Activated T-cell treated with anti-CD3 and anti-CD28 coated beads, Interleukin-2, amount 50 U/mL, for 4 hours (primary cell): ENCODE measurements at regions not wholly inside any gene's neighbourhood (a gene's known extent, or its start where the extent isn't known, plus 50 kb on each side); places are given as distances from the start of the nearest gene placed in this dataset.

Experiments
- ATAC-seq, 2 donors: fragments of 200-7000 bp; cut with Tn5 transposase; one replicate each; pipeline ENCODE4 v1.10.0; 2021
- DNase-seq: peaks from one replicate; pipeline ENCODE4 v3.0.0-alpha.2; 2020
- H3K27me3 Mint-ChIP-seq: one replicate; pipeline ENCODE4 v1.8.0; 2021; ENCODE audit warnings: low read depth, mixed read lengths
- H3K36me3 Mint-ChIP-seq: one replicate; pipeline ENCODE4 v1.8.0; 2022; ENCODE audit warnings: mixed read lengths; ENCODE audit not compliant: insufficient read depth
- H3K4me1 Mint-ChIP-seq: one replicate; pipeline ENCODE4 v1.8.0; 2021; ENCODE audit warnings: low read depth, mixed read lengths
- H3K4me3 Mint-ChIP-seq: one replicate; pipeline ENCODE4 v1.8.0; 2021; ENCODE audit warnings: mild to moderate bottlenecking, moderate library complexity, mixed read lengths
- H3K9me3 Mint-ChIP-seq: one replicate; pipeline ENCODE4 v1.8.0; 2021; ENCODE audit warnings: mixed read lengths

DNA sequence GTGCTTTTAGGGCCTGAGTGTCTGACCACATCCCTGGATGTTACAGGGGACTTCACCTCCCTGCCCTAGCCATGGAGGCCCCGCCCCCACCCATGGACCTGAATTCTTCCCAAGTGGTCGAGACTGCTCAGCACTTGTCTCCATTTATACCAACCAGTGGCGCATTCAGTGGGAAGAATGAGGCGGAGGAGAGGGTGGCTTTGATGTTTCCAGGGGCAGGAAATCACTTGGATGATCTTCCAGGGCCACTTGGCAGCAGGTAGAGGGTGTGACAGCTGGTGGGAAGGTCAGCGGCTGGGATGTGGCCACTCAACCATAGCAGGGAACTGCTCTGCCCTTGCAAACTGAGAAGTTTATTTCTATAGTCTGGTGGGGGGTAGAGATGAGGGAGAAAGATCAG lies 155.1 kb upstream of the BLID start:
- no peaks in the 10 kb centered on the region for H3K36me3 Mint-ChIP-seq
- H3K27me3 Mint-ChIP-seq, result peaks cover 1% of the 10 kb centered on the region
- H3K4me1 Mint-ChIP-seq, result no peaks in the 10 kb centered on the region
- ATAC-seq (no peak), DNase-seq (no peak)
- H3K9me3 Mint-ChIP-seq, result no peaks in the 10 kb centered on the region
- no peak overlapping the region for H3K4me3 Mint-ChIP-seq

DNA sequence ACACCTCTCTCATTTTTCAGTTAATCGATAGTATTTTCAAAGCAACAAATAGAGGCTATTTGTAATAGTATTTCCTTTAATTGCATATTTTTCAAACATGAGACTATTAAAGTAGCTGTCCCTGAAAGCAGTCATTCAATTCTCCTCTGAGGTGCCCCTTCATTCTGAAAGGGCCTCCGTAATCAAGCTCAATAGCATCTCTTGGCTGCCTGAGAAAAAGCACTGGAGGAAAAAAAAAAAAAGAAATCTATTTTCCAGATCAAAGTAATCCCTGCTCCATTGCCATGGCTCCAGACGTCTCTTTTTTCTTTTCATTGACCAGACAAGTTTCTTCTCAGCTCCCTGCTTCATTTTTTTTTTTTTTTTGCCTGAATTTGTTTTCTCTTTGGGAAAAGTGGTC lies 154.5 kb upstream of the BLID start:
- Mint-ChIP-seq H3K9me3 (no peaks in the 10 kb centered on the region), H3K4me1 (no peaks in the 10 kb centered on the region), H3K4me3 (no peak overlapping the region), H3K27me3 (peaks cover 1% of the 10 kb centered on the region), H3K36me3 (no peaks in the 10 kb centered on the region)
- ATAC-seq (no peak), DNase-seq (no peak)

DNA sequence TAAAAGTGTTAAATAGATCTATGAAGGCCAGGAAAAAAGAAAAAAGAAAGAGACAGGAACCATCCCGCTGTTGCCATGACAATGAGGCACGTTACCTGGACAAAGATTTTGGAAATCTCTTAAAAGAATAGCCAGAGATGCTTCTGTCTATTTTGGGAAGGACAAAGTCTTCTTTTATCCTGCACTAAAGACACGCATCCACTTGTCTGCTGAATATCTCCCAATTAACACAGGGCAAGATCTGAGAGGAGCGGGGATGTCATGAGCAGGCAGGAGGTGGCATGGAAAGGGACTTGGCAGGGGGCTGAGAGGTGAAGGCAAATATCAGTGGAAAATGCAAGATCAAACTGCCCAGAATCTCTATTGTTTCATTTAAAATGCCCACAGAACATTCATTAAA lies 153.8 kb upstream of the BLID start:
- Mint-ChIP-seq H3K4me1 (no peaks in the 10 kb centered on the region), H3K36me3 (no peaks in the 10 kb centered on the region), H3K27me3 (peaks cover 1% of the 10 kb centered on the region), H3K4me3 (no peak overlapping the region), H3K9me3 (no peaks in the 10 kb centered on the region)
- ATAC-seq (no peak), DNase-seq (no peak)

DNA sequence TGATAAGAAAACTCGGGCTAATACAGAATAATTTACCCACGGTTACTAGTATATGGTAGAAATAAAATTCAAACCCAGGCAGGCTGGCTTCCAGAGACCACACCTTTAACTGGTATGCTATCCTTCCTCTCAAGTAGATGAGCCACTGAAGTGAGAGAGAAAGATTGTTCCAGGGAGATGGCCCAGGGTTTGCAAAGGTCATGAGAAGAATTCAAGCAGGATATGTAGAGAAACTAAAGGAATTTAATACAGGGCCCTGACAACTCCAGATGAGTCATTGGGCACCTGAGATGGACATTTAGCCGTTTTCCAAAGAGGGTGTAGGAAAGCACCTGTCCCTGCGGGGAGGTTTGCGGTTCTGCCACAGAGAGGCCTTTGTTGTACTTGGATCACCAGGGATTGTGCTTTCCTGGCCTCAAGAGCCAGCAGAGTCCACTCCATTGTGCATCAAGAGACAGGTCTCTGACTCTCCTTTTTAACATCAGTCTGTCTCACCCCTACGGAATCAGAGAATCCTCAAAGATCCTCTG lies 152.7 kb upstream of the BLID start:
- Mint-ChIP-seq H3K9me3 (no peaks in the 10 kb centered on the region), H3K36me3 (no peaks in the 10 kb centered on the region), H3K4me1 (no peaks in the 10 kb centered on the region), H3K4me3 (no peak overlapping the region), H3K27me3 (peaks cover 1% of the 10 kb centered on the region)
- no peak for DNase-seq
- no peak for ATAC-seq

DNA sequence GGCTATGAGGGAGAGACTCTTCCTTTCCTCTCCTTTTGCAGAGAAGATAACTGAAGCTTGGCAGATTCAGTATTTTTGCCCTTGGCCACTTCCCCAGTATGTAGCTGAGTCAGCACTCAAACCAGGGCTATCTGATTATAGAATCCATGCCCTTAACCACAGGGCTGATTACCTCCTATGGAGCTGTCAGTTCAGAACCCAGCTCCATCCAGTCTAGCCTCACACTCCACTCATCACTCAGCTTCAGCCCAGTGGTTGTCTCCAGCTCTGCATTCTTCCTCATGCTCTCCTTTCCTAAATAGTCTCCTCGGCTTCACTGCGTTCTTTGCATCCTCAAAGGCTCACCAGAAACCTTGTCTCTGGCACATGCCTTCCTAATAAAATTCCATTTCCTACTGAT lies 151.6 kb upstream of the BLID start:
- peaks cover 1% of the 10 kb centered on the region for H3K27me3 Mint-ChIP-seq
- H3K36me3 Mint-ChIP-seq, result no peaks in the 10 kb centered on the region
- no peaks in the 10 kb centered on the region for H3K9me3 Mint-ChIP-seq
- ATAC-seq (no peak), DNase-seq (no peak)
- H3K4me3 Mint-ChIP-seq, result no peak overlapping the region
- H3K4me1 Mint-ChIP-seq, result no peaks in the 10 kb centered on the region

DNA sequence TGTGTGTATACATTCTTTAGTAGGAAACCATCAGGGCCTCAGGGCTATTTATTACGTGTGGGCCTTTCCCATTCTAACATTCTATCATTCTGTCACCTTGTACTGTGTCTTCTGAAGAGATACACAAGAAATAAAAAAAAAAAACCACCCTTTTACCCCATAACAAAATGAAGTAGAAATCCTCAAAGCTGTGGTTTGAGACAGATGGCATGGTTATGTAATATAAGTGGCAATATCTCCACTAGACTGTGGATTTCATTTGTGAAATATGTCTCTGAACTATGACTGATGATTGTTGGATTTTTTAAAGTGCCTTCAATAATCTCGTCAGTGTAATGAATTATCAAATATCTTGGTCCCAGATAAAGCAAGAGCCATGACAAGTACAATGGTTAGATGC lies 150.0 kb upstream of the BLID start:
- no peak for ATAC-seq

DNA sequence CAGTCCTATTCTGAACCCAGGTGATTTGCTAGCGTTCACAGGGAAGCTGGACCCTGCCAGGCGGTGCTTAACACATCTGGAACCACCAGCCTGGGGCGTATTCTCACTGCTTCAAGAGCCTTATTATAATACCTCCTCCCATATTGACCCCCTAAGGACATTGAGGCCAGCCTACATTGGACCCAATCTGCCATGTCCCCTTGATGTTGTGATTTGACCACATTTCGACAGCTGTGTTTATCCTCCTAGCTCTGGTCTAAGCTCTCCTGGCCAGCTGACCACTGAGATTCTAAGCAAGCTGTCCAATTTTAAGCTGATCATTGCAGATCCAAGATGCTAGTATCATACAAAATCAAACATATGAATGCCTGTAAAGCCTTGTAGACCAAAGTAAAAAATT lies 148.1 kb upstream of the BLID start:
- H3K4me3 Mint-ChIP-seq, result no peak overlapping the region
- peaks cover 3% of the 10 kb centered on the region for H3K27me3 Mint-ChIP-seq
- H3K4me1 Mint-ChIP-seq, result no peaks in the 10 kb centered on the region
- ATAC-seq, result no peak
- DNase-seq, result no peak
- no peaks in the 10 kb centered on the region for H3K9me3 Mint-ChIP-seq
- no peaks in the 10 kb centered on the region for H3K36me3 Mint-ChIP-seq

More for the DNA sequence above, 150.0 kb upstream of the BLID start:
- no peak for DNase-seq
- Mint-ChIP-seq H3K4me3 (no peak overlapping the region), H3K27me3 (peaks cover 1% of the 10 kb centered on the region), H3K4me1 (no peaks in the 10 kb centered on the region), H3K36me3 (no peaks in the 10 kb centered on the region), H3K9me3 (no peaks in the 10 kb centered on the region)

DNA sequence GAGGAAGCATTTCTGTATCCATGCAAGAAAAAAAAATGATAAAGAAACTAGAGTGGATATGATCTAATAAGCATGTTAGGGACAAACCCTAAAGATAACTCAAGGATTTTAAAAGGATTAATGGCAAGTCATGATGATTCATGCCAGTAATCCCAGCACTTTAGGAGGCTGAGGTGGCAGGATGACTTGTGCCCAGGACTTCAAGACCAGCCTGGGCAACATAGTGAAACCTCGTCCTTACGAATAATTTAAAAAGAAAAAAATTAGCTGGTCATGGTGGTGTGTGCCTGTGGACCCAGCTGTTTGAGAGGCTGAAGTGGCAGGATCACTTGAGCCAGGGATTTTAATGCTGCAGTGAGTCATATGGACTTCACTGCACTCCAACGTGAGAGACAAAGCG lies 145.5 kb upstream of the BLID start:
- no peak overlapping the region for H3K4me3 Mint-ChIP-seq
- peaks cover 2% of the 10 kb centered on the region for H3K27me3 Mint-ChIP-seq
- no peaks in the 10 kb centered on the region for H3K9me3 Mint-ChIP-seq
- DNase-seq (no peak), ATAC-seq (no peak)
- no peaks in the 10 kb centered on the region for H3K36me3 Mint-ChIP-seq
- H3K4me1 Mint-ChIP-seq, result no peaks in the 10 kb centered on the region

DNA sequence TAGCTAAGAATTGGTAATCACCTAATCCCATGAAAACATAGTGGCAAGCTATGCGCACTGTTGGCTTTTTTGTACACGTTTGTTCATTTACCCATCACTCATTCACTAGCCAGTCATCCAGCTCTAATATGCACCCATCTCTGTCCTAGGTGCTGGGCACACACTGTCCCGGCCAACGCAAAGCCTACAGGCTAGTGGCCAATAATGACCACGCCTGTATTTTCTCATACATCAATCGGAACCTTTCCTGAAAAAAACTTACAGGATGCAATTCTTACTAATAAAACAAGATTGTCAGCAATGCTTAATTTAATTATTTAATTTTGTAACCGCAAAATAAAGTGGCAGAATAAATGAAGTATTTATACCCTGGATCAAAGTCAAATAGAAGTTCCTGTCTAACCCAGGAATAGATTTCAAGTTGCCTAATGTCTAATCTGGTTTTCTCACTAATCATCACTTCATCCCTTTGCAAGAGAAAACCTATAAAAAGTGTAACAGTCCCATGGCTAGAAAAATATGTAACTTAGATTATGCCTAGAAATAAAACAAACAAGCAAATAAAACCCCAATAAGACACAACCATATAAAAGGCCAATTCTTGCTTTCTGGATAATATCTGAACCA lies 143.3 kb upstream of the BLID start:
- no peak for ATAC-seq
- Mint-ChIP-seq H3K4me1 (no peaks in the 10 kb centered on the region), H3K4me3 (no peak overlapping the region), H3K9me3 (no peaks in the 10 kb centered on the region), H3K36me3 (no peaks in the 10 kb centered on the region), H3K27me3 (peaks cover 2% of the 10 kb centered on the region)
- DNase-seq, result no peak

DNA sequence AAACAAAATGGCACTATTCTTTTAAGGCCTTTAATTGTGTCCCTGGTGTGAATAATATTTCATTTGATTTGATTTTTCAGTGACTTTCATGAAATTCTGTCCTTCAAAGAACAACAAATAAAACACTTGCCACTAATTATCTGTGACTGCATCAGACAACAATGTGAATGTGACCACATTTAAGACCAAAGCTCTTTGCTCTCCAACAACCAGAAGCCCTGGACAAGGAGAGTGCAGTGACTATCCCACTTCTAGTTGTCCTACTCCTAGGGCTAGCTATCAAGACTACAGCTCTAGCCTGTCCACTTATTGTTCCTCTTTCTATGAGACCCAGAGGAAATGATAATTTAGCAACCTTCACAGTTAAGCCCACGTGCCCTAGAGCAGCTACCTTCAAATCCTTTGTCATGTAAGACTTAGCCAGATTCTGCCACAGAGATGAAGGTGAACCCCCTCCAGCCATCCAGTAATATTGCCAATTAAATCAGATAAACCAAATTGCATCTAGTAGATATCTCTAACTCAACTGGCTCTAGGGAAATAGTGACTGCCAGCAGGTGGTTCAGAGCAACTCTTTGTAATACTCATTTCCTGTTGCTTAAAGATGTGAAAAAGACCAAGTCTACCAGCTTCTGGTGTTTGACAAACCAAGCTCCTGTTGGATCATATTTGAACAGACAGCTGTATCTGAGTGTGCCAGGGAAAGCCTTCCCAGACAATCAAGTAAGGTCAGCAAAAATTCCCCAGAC lies 142.6 kb upstream of the BLID start:
- no peaks in the 10 kb centered on the region for H3K4me1 Mint-ChIP-seq
- ATAC-seq (no peak), DNase-seq (no peak)
- no peaks in the 10 kb centered on the region for H3K9me3 Mint-ChIP-seq
- peaks cover 2% of the 10 kb centered on the region for H3K27me3 Mint-ChIP-seq
- no peaks in the 10 kb centered on the region for H3K36me3 Mint-ChIP-seq
- H3K4me3 Mint-ChIP-seq, result no peak overlapping the region

DNA sequence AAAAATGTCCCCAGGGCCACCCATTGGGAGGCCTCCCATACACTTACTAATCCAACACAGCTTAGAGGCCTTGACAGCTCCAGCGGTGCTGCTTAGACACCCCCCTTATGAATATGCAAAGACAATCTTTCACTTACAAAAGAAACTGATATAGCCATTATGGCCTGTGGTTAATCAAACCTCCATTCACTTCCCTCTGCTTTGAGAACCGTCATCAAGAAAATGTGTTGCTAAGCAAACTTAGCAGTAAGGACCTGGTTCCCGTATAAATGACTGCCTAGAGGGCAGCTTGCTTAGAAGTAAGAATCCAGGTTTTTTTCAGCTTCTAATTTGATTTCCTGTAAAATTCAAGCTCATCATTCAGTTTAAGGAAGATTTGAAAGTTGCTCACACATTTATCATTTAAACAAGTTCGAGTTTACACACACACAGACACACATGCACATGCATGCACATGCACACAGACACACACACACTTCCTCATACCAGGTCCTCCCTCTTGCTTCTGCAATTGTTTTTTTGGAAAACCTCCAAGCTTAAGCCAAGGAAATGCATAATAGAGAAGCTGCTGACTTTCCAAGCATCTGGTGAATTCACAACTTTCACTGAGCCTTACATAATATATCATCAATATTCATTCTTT lies 137.7 kb upstream of the BLID start:
- peaks cover 2% of the 10 kb centered on the region for H3K27me3 Mint-ChIP-seq
- no peak for DNase-seq
- H3K4me1 Mint-ChIP-seq, result no peaks in the 10 kb centered on the region
- no peak for ATAC-seq
- no peaks in the 10 kb centered on the region for H3K36me3 Mint-ChIP-seq
- H3K4me3 Mint-ChIP-seq, result no peak overlapping the region
- H3K9me3 Mint-ChIP-seq, result no peaks in the 10 kb centered on the region

DNA sequence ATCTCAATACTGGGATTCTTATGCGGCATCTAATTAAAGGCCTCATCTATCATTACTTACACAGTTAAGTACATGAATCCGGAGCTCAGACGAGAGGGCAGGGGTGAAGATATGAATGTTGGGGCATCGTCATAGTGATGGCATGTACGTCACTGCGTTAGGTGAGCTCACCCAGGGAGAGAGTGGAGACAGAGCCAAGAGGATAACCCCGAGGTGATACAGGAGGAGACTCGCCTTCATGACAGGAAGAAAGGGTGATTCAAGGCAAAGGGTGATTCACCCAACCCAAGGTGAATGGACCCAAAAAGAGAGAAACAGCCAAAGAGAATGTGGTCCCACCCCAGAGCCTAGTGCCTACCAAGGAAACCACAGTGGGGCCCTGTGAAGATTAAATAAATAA lies 132.9 kb upstream of the BLID start:
- H3K36me3 Mint-ChIP-seq, result no peaks in the 10 kb centered on the region
- no peak for DNase-seq

DNA sequence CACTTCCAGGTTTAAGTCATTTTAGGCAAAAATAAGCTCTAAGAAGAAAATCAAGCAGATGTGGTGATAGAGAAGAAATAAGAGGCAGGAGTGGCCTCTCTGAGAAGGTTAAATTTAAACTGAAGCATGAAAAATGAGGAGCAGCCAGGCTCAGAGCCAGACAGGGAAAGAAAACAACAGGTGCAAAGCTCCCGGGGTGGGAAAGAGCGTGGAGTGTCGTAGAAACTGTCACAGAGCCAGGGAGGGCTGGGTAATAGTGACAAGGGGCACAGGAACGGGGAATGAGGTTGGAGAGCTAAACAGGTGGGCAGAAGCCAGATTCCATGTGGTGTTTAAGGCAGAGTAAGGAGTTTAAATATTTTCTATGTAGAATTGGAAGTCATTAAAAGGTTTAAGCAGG lies 132.1 kb upstream of the BLID start:
- Mint-ChIP-seq H3K9me3 (no peaks in the 10 kb centered on the region), H3K36me3 (no peaks in the 10 kb centered on the region), H3K4me3 (no peak overlapping the region), H3K4me1 (no peaks in the 10 kb centered on the region), H3K27me3 (peaks cover 2% of the 10 kb centered on the region)
- DNase-seq (no peak), ATAC-seq (no peak)

More for the DNA sequence above, 132.9 kb upstream of the BLID start:
- Mint-ChIP-seq H3K4me3 (no peak overlapping the region), H3K4me1 (no peaks in the 10 kb centered on the region), H3K9me3 (no peaks in the 10 kb centered on the region), H3K27me3 (peaks cover 2% of the 10 kb centered on the region)
- no peak for ATAC-seq

DNA sequence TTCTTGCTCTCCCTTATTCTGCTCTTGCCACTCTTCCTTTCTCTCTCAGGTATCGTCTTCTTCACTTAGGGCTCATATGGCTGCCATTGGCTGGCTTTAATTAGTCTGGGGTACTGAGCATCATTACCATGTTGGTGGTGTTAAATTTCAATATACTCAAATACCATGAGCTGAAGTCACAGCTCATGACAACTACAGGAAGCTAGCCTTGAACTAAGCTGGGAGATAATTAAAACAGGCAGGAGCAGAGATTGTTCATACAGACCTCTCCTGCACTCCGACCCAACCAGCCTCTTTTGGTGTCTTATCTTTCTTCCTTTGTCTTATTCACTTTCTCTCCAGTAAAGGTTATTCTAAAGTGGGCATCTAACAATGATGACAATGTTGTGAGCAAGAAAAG lies 130.9 kb upstream of the BLID start:
- no peak for ATAC-seq
- Mint-ChIP-seq H3K36me3 (no peaks in the 10 kb centered on the region), H3K4me3 (no peak overlapping the region), H3K9me3 (no peaks in the 10 kb centered on the region), H3K4me1 (no peaks in the 10 kb centered on the region), H3K27me3 (no peaks in the 10 kb centered on the region)
- no peak for DNase-seq

DNA sequence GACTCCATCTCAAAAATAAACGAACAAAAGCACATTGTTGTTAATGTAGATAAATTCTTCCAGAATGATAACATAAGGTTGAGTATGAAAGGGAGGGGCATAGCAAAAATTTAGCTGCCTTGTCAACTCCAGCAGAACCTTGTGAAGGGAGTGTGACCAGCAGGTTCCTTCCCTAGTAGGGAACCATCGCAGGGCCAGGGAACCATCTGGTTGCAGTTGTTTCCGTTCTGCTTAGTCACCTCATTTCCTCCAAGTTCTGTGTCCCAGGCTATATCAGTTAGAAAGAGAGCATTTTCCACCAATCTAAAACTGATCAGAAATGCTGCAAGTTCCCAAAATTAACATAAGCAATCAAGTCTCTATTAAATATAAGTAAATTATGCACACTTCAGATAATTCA lies 126.7 kb upstream of the BLID start:
- no peak for ATAC-seq
- H3K36me3 Mint-ChIP-seq, result no peaks in the 10 kb centered on the region
- no peaks in the 10 kb centered on the region for H3K27me3 Mint-ChIP-seq
- H3K4me1 Mint-ChIP-seq, result no peaks in the 10 kb centered on the region
- no peak overlapping the region for H3K4me3 Mint-ChIP-seq
- H3K9me3 Mint-ChIP-seq, result no peaks in the 10 kb centered on the region
- no peak for DNase-seq
